ENCODE measurements at regions not wholly inside any gene's neighbourhood (a gene's known extent, or its start where the extent isn't known, plus 50 kb on each side); places are given as distances from the start of the nearest gene placed in this dataset.

DNA sequence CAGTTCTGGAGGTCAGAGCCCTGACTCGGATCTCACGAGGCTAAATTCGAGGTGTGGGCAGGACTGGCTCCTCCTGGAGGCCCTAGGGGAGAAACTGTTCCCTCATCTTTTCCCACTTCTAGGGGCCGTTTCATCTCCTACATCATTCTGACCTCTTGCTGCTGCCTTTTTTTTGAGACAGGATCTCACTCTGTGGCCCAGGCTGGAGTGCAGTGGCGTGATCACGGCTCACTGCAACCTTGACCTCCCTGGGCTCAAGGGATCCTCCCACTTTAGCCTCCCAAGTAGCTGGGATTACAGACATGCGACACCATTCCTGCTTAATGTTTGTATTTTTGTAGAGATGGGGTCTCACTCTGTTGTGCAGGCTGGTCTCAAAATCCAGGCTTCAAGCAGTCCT lies 244.1 kb upstream of the GSE1 start:
- DNase-seq, result no peak

DNA sequence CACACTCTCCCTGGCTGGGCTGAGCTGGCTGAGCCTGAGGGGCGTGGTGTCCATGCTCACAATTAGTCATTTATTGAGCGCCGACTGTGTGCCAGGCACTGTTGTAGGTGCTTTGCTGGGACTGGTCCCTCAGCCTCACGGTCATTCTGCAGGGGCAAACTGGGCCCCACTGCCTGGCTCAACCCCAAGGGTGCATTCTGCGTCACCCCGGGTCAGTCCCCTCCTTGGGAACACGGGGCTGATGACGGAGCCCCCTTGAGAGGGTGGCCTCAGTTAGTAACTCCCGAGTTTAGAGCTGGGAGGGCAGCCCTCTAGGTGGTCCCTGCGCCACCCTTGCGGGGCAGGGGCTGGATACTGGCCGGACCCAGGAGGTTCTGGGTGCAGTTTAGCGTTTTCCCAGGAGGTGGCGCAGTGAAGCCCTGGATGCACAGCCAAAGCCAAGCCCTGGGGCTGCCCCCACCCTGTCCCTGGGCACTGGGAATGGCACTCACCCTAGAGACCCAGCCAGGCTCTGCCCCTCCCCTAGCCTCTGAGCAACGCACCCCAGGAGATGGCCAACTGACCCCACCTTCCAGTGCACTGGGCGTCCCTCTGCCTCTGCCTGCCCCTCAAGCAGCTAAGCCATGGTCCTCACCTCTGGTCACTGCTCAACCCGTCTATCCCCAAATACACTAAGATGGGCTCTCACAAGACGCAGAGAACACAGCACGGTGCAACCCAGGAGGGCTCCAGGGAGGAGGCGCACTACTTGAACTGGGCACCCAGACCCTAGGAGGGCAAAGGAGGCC lies 243.2 kb upstream of the GSE1 start:
- DNase-seq, result peak; percentile 41

DNA sequence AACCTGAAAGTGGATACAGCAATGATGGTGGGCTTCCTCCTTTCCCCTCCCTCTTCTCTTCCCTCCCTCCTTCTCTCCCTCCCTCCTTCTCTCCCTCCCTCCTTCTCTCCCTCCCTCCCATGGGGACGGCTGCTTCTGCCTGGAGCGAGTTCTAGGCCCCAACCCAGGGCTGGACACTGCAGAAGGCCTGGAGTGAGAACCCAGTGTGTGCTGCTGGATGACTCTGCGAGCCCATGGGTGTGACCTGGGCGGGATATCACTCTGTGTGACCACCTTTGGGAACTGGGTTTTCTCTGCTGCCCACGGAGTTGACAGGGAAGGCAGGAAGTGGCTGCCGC lies 242.6 kb upstream of the GSE1 start:
- DNase-seq, result no peak

DNA sequence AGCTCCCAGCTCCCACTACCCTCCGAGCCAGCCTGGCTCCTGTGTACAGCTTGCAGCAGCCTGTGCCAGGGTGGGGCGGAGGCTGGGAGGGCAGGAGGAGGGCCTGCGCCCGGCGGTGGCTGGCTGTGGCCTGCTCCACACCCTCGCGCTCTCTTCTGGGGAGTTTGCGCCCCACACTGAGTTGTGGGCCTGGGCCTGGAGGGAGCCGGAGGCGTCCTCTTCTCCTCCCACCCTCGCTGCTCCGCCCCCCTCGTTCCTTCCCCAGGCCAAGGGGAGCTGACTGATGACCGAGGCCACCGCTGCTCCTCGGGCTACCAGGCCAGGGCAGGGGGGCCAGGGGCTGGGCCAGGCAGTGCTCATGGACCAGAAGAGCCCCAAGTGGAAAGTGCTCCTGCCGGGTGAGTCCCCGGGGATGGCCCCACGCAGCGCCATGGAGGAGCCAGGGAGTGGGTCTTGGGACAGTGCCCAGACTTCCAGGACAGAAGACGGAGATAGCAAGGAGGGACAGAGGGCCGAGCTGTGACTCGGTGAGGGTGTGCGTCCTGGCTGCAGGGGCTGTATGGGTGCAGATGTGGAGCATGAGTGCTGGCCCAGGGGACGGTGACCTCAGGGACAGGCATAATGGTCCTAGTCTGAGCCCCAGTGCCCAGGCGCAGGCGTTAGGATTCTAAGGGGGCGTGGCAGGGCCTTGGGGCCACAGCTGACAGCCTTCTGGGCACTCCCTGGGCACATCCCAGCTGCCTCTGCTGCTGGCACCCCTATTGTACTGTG lies 242.1 kb upstream of the GSE1 start:
- no peak for DNase-seq

DNA sequence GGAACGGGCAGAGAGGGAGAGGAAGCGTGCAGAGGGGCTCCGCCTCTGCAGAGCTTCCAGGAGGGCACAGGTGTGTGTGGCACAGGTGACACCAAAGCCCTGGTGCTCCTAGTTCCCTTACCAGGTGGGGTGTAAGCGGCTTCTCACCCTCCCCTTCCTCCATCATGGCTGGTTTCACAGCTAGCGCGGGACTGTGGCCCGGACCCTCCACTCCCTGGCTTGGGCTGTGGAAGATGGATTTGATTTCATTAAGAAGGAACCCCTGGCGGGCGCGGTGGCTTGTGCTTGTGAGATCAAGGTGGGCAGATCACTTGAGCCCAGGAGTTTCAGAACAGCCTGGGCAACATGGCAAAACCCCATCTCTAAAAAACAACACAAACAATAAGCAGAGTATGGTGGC lies 241.2 kb upstream of the GSE1 start:
- no peak for DNase-seq

DNA sequence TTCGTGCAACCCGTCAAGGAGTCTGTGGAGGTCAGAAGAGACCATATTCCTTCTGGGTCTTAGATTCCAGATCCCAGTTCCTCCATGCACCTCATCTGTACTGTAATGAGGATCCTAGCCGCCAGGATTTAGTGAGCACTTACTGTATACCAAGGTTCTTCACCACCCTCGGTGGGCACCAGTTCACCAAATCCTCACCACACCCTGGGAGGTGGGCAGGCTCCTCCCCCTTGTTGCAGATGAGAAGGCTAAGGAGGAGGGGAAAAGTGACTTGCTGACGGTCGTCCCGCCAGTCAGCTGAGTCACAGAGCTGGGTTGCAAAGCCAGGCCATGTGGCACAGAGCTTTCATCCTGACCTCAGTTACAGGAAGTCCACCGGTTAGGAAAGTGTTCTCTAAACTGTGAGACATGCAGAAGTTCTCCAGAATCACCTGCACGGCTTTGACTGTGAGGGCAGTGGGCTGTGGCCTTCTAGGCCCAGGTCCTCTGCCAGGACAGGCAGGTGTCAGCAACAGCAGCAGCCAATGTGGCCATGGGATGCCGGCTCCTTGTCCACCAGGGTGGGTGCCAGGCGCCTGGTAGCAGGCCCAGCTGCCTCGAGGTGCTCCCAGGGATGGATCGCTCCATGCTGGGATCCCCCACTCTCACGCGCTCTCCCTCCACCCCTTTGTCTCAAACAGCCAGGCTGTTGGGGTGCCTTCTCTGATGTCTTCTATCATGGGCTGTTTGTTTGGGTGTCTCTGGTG lies 240.3 kb upstream of the GSE1 start:
- DNase-seq, result peak; percentile 75

DNA sequence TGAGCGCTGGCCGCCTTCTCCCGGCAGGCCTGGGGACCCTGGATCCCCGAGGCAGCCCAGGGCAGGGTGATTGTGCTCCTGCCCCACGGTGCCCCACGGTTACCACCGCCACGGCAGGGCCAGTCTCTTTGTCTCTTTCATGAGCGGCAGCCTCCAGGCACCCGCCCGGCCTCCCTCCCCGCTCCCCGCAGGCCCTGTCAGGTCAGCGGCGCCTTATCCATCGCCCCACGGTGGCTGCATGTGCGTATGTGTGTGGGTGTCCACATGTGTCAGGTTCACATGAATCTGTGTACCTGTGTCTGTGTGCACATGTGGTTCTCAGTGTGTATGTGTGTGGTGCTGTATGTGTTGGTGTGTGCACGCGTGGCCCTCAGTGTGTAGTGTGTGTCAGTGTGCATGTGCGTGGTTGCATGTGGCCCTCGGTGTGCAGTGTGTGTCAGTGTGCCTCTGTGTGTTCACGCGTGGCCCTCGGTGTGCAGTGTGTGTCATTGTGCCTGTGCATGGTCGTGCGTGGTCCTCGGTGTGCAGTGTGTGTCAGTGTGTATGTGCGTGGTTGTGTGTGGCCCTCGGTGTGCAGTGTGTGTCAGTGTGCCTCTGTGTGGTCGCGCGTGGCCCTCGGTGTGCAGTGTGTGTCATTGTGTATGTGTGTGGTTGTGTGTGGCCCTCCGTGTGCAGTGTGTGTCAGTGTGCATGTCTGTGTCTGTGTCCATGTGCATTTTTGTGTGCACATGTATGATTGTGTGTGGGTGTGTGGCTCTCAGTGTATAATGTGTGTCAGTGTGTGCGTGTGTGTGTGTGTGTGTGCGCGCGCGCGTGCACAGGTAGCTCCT lies 239.2 kb upstream of the GSE1 start:
- no peak for DNase-seq

DNA sequence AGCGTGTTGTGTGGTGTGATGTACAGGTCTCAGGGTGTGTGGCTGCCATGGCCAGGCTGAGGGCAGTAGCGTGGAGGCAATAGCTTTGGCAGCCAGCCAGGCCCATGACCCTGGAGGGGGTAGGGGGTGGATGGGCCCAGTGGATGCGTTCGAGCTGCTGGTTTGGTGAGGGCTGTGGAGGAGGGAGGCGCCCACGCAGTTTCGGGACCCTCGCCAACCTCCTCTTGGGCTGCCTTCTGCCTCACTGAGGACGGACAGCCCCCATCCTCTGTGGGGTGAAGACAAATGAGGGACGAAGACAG lies 238.6 kb upstream of the GSE1 start:
- DNase-seq, result no peak

DNA sequence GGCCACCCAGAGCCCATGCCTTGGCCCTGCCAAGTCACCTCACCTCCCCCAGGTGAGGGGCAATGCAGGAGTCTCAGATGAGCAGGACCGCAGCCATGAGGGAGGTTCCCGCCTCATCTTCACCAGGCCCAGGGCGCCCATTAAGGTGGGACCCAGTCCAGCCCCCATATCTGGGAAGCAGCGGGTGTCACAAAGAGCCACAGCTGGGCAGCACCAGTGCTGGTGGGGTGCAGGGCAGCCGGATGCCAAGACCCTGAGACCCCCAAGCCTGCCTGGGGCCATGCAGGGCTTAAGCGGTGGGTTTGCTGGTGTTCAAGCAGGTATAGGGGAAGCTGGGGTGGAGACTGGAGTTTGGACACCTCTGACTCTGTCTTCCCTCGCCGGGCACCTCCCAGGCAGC lies 237.8 kb upstream of the GSE1 start:
- DNase-seq, result no peak

DNA sequence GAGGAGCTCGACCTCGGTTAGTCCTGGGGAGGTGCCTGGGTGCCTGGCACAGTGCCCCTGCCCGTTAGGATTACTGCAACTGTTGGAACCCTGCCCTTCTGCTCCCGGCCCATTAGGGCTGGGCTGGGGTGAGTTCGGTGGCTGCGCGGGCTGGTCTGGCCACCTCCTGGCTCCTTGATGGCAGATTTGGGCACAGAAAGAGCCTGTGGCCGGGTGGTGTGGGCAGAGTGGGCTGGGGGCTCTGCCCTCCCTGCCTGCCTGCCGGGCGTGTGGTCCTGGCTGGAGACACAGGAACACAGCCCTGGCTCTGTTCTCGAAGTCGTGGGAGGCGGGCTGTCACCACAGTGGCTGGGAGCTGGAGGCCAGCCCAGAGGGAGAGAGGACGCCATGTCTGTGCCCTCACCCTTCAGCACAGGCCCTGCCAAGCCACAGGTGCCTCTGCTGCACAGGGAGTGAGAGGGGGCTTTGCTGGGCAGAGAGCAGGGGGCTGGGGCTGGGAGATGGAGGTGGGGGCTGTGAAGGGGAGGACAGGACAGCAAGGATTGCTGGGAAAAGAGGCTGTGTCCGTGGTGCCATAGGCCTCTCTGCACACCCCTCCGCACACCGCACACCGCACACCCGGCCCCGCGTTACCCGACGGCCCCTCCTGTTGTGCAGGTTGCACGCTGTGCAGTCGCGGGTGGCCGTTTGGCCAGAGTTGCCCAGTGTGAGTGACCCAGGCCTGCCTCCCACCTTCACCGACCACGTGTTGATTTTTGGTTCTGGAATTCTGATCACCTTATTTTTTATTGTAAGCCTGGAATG lies 236.6 kb upstream of the GSE1 start:
- DNase-seq, result no peak

DNA sequence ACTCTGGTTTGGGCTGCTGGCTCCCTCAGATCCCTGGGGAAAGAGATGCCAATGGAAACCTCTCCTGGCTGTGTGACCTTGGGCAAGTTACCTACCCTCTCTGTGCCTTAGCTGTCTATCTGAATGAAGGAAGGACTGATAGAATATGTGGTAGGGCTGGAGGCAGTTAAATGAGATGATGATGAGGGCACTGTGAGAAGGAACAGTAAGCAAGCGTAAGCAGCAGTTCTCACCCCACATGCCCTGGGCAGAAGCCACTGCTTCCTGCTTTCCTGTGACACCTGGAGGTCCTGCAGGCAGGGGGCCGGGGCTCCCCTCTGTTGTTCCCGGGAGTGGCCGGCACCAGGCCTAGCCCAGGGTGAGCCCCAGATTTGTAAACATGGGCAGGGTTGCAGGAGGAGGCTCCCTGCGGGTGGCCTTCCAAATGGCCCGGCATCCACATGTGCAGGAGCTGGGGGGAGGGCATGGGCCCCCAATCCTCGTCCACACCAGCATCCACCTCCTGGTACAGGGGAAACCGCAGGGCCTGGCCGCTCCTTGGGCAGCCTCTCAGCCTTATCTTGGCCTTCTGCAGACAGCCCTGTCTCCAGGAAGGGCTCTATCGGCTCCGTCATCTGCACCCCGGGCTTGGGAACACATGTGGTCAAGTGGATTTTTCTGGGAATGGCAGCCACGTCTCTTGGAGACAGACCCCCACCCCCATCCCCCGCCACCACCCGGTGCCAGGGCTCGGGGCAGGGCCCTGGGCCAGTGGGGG lies 235.6 kb upstream of the GSE1 start:
- DNase-seq, result no peak

DNA sequence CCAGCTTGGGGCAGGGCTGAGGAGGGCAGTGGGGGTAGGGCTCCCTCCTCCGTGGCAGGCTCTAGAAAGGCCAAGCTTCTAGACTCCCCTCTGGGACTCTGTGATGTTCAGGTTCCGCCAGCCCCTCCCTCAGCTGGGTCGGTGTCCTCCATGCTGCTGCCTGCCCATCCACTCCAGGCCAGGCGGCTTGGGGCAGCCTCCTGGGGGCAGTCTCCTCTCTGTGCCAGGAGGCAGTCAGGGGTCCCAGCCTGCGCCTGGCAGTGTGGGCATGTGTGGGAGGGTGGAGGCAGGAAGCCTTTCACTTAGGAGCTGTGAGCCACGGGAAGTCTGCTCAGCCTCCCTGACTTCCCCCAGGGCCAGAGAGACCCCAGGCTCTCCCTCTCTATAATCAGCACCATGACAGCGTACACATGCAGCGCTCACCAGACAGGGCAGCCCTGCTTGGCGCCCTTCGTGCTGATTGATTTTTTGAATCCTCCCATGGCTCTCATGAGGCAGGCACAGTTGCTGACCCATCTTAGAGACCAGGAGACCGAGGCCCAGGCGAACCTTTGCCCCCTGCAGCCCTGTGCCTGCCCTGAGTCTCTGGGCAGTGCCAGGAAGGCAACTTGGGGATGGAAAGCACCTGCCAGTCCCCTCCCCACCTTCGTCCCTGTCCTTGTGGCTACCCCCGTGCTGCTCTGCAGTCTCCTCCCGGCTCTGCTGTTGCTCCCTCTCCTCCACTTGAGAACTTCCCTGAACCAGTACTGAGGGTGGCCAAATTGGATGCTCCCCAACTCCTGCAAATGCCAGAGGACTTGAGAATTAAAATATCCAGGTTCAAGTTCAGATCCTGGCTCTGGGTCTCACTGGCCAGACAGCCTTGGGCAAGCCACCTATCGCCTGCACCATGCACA lies 234.7 kb upstream of the GSE1 start:
- no peak for DNase-seq

DNA sequence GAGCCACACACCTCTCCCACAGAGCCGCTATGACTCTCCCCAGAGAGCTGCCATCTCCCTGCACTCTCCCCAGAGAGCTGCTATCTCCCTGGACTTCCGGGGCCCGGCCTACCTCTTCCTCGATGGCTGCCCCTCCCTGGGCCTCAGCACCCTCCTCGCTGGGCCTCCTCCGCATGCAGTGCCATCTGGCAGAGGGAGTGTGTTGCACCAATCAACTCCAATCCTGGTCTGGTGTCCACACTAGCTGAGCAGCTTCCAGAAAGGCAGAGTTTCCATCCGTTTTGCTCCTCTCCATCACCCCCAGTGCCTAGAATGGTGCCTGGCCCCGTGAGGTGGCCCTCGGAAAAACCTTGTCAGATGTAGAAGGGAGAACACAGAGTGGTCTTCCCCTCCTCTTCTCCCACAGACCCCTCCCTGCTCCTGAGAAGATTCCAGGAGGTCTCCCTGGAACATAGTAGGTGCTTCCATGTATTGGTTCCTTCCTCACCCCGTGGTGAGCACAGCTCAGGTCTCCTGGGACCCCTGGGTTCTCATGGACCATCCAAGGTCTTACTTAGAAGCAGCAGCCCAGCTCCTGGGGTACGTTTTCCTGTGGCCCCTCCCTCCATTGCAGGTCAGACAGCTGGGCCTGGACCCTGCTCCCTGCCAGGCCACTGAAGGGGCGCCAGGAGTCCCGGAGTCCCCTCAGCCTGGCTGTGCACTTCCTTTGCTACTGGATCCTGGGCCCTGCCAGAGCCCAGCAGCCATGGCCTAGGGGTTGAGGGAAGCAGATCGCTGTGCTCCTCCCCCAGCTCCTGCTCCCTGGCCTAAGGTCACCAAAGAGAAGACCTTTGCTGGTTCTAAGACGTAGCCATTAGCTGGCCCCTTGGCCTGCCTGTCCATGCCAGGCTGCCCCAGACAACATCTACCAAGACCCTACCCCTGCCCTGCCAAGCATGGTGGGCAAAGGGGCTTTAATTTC lies 233.8 kb upstream of the GSE1 start:
- DNase-seq, result no peak

DNA sequence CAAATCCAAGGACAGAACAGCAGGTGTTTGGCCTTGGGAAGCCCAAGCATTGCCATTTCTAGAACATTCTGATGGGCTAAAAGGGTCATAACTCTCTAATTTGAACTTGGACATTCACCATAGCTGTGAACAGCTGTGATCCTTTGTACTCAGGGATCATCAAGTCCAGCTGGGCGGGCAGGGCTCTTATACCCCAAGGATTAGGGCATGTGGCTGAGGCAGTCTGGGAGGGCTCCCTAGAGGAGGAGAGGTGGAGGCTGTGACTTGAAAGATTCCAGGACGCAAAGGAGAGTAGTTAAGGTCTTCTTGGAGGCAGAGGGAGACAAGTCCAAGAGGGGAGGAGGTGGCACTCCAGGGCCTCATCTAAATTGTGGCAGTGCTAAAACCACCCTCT lies 233.1 kb upstream of the GSE1 start:
- no peak for DNase-seq

DNA sequence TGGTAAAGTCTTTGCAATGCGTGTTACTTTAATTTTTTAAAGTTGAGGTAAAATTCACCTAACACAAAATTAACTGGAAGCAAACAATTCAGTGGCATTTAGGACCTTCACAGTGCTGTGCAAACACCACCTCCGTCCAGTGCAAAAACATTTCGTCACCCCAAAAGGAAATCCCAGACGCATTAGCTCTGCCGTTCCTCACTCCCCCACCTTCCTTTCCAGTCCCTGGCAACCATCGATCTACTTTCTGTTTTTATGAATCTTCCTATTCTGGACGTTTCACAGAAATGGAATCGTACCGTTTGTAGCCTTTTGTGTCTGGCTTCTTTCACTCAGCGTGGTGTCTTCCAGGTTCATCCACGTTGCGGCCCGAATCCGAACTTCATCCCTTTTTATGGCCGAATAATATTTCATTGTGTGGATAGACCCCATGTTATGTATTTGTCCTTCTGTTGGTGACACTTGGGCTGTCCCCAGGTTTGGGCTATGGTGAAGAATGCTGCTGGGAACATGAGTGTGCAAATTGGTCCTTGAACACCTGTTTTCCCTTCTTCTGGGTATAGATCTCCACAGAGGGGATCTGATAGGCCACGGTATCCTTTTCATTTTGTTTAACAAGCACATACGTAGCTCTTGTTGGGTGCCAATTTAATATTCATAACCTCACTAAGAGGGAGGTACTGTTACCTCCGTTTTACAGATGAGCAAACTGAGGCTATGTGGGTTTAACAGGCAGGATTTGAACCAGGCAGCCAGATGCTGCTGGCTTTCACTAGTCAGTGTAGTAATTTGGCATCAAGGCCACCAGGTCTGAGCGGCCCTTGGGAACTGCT lies 232.0 kb upstream of the GSE1 start:
- DNase-seq, result no peak

DNA sequence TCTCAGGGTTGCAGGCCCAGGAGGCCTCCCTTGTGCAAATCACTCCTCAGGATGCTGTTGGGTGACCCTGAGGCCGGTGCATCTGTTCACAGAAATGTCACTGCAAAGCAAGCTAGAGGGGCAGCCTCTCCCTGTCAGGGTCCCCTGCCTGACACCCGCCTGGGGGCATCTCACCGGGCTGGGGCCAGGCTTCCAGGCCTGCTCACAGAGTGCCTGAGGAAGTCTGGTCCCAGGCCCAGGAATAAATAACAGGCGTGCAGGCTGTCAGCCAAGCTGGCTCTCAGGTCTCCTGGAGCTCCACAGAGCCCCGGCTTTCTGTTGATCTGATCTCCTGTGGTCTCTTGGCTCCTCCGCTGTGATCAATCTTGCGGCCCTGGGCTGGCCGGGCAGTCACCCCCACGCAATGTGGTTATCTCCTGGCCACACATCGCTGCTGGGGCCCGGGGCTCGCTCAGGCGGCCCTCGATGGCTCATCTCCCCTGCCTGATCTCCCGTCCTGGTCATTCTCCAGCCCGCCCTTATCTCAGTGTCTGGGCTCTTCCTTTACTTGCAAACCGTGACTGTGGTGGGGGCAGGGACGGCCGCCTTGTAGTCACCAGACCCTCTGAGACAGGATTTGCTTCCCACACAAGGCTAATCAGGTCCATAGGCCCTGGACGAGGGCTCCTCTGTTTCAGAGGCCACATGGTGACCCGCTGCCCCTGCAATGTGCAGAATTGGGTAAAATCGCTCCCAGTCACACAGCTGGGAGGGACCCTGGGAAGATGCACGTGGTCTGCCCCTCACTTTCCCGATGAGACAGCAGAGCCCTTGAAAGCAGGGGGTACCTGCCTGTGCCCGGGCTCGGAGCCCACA lies 231.2 kb upstream of the GSE1 start:
- no peak for DNase-seq

DNA sequence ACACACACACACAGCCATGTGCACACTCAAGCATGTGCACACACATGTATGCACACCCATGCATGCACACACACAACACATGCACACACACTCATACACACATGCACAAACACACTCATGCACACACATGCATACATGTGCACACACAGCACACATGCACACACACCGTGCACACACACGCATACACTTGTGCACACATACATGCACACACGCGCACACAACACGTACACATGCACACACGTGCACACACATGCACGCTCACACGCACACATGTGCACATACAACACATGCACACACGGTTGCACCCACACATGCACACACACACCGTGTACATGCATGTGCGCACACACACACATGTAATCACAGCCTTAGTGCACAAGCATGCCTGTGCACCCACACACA lies 230.4 kb upstream of the GSE1 start:
- DNase-seq, result no peak
